ENCODE measurements at regions not wholly inside any gene's neighbourhood (a gene's known extent, or its start where the extent isn't known, plus 50 kb on each side); places are given as distances from the start of the nearest gene placed in this dataset.

- no peak overlapping the region for H3K4me3 ChIP-seq (ENCODE audit: low read depth, low read length)
- no peaks in the 10 kb centered on the region for H3K27me3 ChIP-seq (replicated peaks)
- H3K36me3 ChIP-seq (replicated peaks) = no peaks in the 10 kb centered on the region
- in situ Hi-C loops (cut with HindIII; ENCODE audit: low pct_ligation_motif_present, low sequenced_read_pairs) = no loop called here
- TF ChIP-seq CTCF (IDR thresholded peaks at IDR 0.05; ENCODE audit: low read depth, low read length, missing control alignments) = no peak
- H3K27ac ChIP-seq = no peak overlapping the region
- DNase-seq = no peak
Measured at GRCh38 chr6:90911642-90912041, 324.8 kb upstream of the MAP3K7 start.

- Histone ChIP-seq H3K27me3 (replicated peaks) (no peaks in the 10 kb centered on the region), H3K27ac (no peak overlapping the region), H3K36me3 (replicated peaks) (no peaks in the 10 kb centered on the region), H3K4me3 (ENCODE audit: low read depth, low read length) (no peak overlapping the region)
- in situ Hi-C loops (cut with HindIII; ENCODE audit: low pct_ligation_motif_present, low sequenced_read_pairs) = no loop called here
- DNase-seq = no peak
- no peak for TF ChIP-seq CTCF (IDR thresholded peaks at IDR 0.05; ENCODE audit: low read depth, low read length, missing control alignments)
Measured at GRCh38 chr6:90910893-90911292, 324.0 kb upstream of the MAP3K7 start.

- Histone ChIP-seq H3K27me3 (replicated peaks) (no peaks in the 10 kb centered on the region), H3K27ac (no peak overlapping the region), H3K4me3 (ENCODE audit: low read depth, low read length) (no peak overlapping the region), H3K36me3 (replicated peaks) (no peaks in the 10 kb centered on the region)
- in situ Hi-C loops (cut with HindIII; ENCODE audit: low pct_ligation_motif_present, low sequenced_read_pairs) = no loop called here
- TF ChIP-seq CTCF (IDR thresholded peaks at IDR 0.05; ENCODE audit: low read depth, low read length, missing control alignments) = no peak
- DNase-seq = no peak
Measured at GRCh38 chr6:90907931-90908655, 321.2 kb upstream of the MAP3K7 start.

GRCh38 chr6:90905351-90905750, 318.5 kb upstream of the MAP3K7 start:
- Histone ChIP-seq H3K4me3 (ENCODE audit: low read depth, low read length) (no peak overlapping the region), H3K36me3 (replicated peaks) (no peaks in the 10 kb centered on the region), H3K27me3 (replicated peaks) (no peaks in the 10 kb centered on the region), H3K27ac (no peak overlapping the region)
- no peak for DNase-seq
- in situ Hi-C loops (cut with HindIII; ENCODE audit: low pct_ligation_motif_present, low sequenced_read_pairs) = no loop called here
- TF ChIP-seq CTCF (IDR thresholded peaks at IDR 0.05; ENCODE audit: low read depth, low read length, missing control alignments) = no peak

GRCh38 chr6:90900034-90900433, 313.2 kb upstream of the MAP3K7 start:
- Histone ChIP-seq H3K4me3 (ENCODE audit: low read depth, low read length) (no peak overlapping the region), H3K27ac (no peak overlapping the region), H3K36me3 (replicated peaks) (no peaks in the 10 kb centered on the region), H3K27me3 (replicated peaks) (no peaks in the 10 kb centered on the region)
- in situ Hi-C loops (cut with HindIII; ENCODE audit: low pct_ligation_motif_present, low sequenced_read_pairs) = no loop called here
- TF ChIP-seq CTCF (IDR thresholded peaks at IDR 0.05; ENCODE audit: low read depth, low read length, missing control alignments) = no peak
- no peak for DNase-seq

GRCh38 chr6:90898763-90899162, 311.9 kb upstream of the MAP3K7 start:
- H3K27ac ChIP-seq = no peak overlapping the region
- no peaks in the 10 kb centered on the region for H3K36me3 ChIP-seq (replicated peaks)
- DNase-seq = no peak
- H3K4me3 ChIP-seq (ENCODE audit: low read depth, low read length) = no peak overlapping the region
- TF ChIP-seq CTCF (IDR thresholded peaks at IDR 0.05; ENCODE audit: low read depth, low read length, missing control alignments) = no peak
- H3K27me3 ChIP-seq (replicated peaks) = no peaks in the 10 kb centered on the region
- in situ Hi-C loops (cut with HindIII; ENCODE audit: low pct_ligation_motif_present, low sequenced_read_pairs) = no loop called here

Measured in brain microvascular endothelial cell (primary cell).